ENCODE measurements at regions not wholly inside any gene's neighbourhood (a gene's known extent, or its start where the extent isn't known, plus 50 kb on each side); places are given as distances from the start of the nearest gene placed in this dataset.

DNA sequence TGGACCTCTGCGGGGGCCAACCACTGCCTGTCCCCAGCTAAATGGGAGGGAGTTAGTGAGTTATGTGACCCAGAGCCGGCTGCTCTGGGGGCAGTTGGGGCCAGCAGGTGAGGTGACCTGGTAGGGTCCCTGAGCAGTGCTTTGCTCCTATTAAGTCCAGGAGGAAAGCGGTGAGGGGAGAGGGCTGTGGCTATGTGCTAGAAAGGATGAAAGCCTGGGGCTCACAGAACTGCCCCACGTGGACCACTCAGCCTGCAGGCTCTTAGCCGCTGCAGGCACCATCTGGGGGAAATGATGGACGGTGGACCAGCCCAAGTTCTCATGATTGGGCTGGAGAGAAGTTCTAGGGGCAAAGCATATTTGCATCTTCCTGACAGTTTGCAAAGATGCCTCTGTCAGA is 67.6 kb upstream of the ZNF536 start:
- Histone ChIP-seq H3K4me3 (ENCODE audit: insufficient read depth, low read depth, low read length) (no peak overlapping the region), H3K36me3 (ENCODE audit: insufficient read depth, low read length) (no peaks in the 10 kb centered on the region), H3K79me2 (ENCODE audit: insufficient read depth, low read length) (no peaks in the 10 kb centered on the region), H3K4me1 (ENCODE audit: insufficient read depth, low read length) (no peaks in the 10 kb centered on the region), H3K4me2 (ENCODE audit: low read length) (no peak overlapping the region), H3K27ac (ENCODE audit: low read depth, low read length) (no peak overlapping the region), H3K9ac (ENCODE audit: low read length) (no peak overlapping the region), H4K20me1 (ENCODE audit: insufficient read depth, low read length) (no peaks in the 10 kb centered on the region), H3K9me3 (ENCODE audit: insufficient read depth, low read depth, low read length) (no peaks in the 10 kb centered on the region), H2AFZ (ENCODE audit: low read depth, low read length) (no peak overlapping the region), H3K27me3 (ENCODE audit: insufficient read depth, low read length) (peaks cover 2% of the 10 kb centered on the region)
- no peaks in the 10 kb centered on the region for H3K36me3 Mint-ChIP-seq (ENCODE audit: low read depth, unreplicated experiment)
- H3K27ac Mint-ChIP-seq (ENCODE audit: unreplicated experiment): no peak overlapping the region
- peaks cover 44% of the 10 kb centered on the region for H3K27me3 Mint-ChIP-seq (ENCODE audit: low read depth, unreplicated experiment)
- FAIRE-seq (no peak), DNase-seq (ENCODE audit: low read depth) (no peak)
- no peak overlapping the region for H3K4me3 Mint-ChIP-seq (ENCODE audit: unreplicated experiment)
- no peaks in the 10 kb centered on the region for H3K4me1 Mint-ChIP-seq (ENCODE audit: low read depth, unreplicated experiment)
- TF ChIP-seq, protein P1, sequence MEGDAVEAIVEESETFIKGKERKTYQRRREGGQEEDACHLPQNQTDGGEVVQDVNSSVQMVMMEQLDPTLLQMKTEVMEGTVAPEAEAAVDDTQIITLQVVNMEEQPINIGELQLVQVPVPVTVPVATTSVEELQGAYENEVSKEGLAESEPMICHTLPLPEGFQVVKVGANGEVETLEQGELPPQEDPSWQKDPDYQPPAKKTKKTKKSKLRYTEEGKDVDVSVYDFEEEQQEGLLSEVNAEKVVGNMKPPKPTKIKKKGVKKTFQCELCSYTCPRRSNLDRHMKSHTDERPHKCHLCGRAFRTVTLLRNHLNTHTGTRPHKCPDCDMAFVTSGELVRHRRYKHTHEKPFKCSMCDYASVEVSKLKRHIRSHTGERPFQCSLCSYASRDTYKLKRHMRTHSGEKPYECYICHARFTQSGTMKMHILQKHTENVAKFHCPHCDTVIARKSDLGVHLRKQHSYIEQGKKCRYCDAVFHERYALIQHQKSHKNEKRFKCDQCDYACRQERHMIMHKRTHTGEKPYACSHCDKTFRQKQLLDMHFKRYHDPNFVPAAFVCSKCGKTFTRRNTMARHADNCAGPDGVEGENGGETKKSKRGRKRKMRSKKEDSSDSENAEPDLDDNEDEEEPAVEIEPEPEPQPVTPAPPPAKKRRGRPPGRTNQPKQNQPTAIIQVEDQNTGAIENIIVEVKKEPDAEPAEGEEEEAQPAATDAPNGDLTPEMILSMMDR (IDR thresholded peaks at IDR 0.05; ENCODE audit: insufficient read depth, low read depth, low read length): no peak
- no peak for TF ChIP-seq EZH2 (IDR thresholded peaks at IDR 0.05; ENCODE audit: insufficient read depth, low read length)
- no peaks in the 10 kb centered on the region for H3K9me3 Mint-ChIP-seq (ENCODE audit: unreplicated experiment)

DNA sequence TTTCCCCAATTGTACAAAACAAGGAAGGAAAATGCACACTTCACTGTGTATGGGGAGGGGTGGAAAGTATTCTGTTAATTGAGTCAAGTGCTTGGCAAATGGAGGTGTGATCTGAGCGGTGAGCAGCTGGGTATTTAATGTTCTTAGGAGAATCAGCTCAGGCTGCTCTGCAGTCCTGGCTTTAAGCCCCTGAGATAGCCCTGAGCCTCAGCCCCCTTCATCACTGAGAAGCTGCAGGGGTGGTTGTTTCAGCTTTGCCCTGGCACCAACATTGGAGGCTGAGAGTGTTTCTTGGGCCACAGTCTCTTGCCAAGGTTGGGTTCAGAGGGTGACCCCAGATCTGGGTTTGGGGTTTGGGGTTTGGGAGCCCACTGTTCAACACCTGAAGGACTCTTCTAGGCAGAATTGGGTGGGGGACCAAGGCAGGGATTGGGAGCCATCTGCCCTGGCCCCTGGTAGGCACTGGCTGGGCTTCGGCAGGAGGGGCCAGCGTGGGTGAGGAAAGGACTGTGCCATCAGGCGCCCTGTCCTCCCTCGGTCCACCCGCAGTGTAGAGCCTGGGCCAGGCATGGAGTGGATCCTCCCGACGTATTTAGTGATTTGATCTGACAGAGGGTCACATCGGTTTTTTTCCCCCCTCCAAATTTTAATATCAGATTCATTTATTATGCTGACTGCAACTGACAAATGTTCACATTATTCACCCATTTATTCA is 66.7 kb upstream of the ZNF536 start:
- Histone ChIP-seq H3K4me1 (ENCODE audit: insufficient read depth, low read length) (no peaks in the 10 kb centered on the region), H3K79me2 (ENCODE audit: insufficient read depth, low read length) (no peaks in the 10 kb centered on the region), H2AFZ (ENCODE audit: low read depth, low read length) (no peak overlapping the region), H3K4me2 (ENCODE audit: low read length) (no peak overlapping the region), H3K9me3 (ENCODE audit: insufficient read depth, low read depth, low read length) (no peaks in the 10 kb centered on the region), H3K9ac (ENCODE audit: low read length) (no peak overlapping the region), H3K36me3 (ENCODE audit: insufficient read depth, low read length) (no peaks in the 10 kb centered on the region), H4K20me1 (ENCODE audit: insufficient read depth, low read length) (no peaks in the 10 kb centered on the region), H3K4me3 (ENCODE audit: insufficient read depth, low read depth, low read length) (no peak overlapping the region), H3K27me3 (ENCODE audit: insufficient read depth, low read length) (peaks cover 2% of the 10 kb centered on the region), H3K27ac (ENCODE audit: low read depth, low read length) (no peak overlapping the region)
- Mint-ChIP-seq H3K27me3 (ENCODE audit: low read depth, unreplicated experiment) (peaks cover 45% of the 10 kb centered on the region), H3K4me1 (ENCODE audit: low read depth, unreplicated experiment) (no peaks in the 10 kb centered on the region), H3K36me3 (ENCODE audit: low read depth, unreplicated experiment) (no peaks in the 10 kb centered on the region), H3K9me3 (ENCODE audit: unreplicated experiment) (no peaks in the 10 kb centered on the region), H3K27ac (ENCODE audit: unreplicated experiment) (no peak overlapping the region), H3K4me3 (ENCODE audit: unreplicated experiment) (no peak overlapping the region)
- DNase-seq (ENCODE audit: low read depth): no peak
- FAIRE-seq: no peak
- TF ChIP-seq, protein P1 (IDR thresholded peaks at IDR 0.05; ENCODE audit: insufficient read depth, low read depth, low read length): no peak
- no peak for TF ChIP-seq EZH2 (IDR thresholded peaks at IDR 0.05; ENCODE audit: insufficient read depth, low read length)
